ENCODE measurements at regions not wholly inside any gene's neighbourhood (a gene's known extent, or its start where the extent isn't known, plus 50 kb on each side); places are given as distances from the start of the nearest gene placed in this dataset.

DNA sequence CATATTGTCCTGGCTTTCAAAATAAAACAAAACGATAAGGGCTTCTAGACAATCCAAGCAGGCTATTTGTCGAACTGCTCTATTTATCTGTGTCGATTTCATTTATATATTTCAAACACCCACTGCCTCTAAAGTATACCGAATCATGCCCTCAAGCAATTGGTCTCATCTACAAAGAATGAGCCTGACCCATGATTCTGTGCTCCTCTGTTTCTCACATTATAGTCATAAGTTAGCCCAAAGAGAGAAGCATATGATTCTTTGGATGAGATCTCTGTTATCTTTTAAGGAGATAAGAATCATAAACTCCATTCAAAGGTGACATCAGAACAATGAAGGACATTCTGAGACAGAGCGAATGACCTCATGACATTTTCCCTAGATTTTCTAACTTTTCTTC, 191.1 kb downstream of the MAP2K6 start:
- no peak for DNase-seq

- DNase-seq = no peak
Observed at GRCh38 chr17:69606142-69606800, 191.8 kb downstream of the MAP2K6 start.

GRCh38 chr17:69607162-69607834, 192.8 kb downstream of the MAP2K6 start:
- peak; percentile 5 for DNase-seq

- DNase-seq = no peak
Observed at GRCh38 chr17:69608141-69608540, 193.6 kb downstream of the MAP2K6 start.

DNA sequence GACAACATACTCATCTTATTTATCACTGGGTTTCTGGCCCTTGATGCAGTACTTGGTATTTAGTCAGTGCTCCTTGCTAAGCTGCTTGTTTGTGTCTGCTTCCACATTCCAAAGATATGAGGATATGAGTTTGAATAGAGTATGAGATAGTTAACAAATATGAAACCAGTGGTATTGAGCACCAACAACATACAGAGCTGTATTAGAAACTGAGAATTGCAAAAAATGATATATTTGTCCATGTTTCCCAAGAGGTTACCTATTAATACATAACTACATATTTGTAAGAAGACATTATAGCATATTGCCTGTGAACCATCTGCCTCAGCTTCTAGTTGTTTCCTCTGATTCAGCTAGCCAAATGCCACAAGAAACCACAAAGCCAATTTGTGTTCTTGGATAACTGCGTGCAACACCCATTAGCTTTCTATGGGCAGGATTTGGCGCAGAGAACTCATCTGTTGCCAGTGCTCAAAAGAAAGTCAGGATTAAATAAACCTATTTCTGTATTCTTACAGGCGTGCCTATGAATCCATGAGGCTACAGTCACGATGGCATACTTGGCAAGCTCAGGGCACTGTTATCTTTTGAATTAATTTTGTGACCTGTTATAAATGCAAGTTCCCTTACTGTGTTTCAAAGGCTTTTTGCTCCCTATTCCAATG, 194.4 kb downstream of the MAP2K6 start:
- no peak for DNase-seq

- no peak for DNase-seq
Observed at GRCh38 chr17:69609473-69610305, 195.2 kb downstream of the MAP2K6 start.

DNA sequence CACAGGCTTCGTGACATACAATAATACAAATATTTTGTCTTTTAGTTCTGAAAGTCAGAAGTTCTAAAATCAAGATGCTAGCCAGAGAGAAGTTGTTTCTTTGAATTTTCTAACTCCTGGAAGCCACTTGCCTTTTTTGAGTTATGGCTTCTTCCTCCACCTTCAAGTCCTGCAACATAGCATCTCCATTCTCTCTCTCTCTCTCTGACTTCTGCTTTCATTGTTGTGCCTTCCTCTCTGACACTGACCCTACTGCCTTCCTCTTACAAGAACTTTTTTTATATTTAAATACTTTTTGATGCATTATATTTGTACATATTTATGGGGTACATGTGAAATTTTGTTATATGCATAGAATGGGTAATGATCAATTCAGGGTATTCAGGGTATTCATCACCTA, 205.9 kb downstream of the MAP2K6 start:
- no peak for DNase-seq

- no peak for DNase-seq
Observed at GRCh38 chr17:69625474-69625873, 211.0 kb downstream of the MAP2K6 start.

- no peak for DNase-seq
Observed at GRCh38 chr17:69630056-69630635, 215.6 kb downstream of the MAP2K6 start.

DNA sequence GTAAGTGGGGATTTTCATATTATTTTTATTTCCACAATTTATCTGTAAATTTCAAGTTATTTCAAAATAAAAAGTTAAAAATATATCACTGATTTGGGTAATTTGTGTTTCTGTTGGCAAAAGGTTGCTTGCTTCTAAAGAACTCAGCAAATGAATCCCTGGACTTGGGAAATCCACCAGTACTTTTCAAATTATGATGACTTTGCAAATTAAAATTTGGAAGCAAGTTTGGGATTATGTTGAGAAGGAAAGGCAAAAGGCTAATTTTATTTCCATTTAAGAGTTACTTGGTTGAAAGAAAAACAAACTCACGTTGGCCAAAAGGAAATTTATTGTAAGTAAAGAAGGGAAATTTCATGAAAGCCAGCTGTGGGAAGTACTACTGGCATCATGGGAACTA, 220.3 kb downstream of the MAP2K6 start:
- DNase-seq = no peak

DNA sequence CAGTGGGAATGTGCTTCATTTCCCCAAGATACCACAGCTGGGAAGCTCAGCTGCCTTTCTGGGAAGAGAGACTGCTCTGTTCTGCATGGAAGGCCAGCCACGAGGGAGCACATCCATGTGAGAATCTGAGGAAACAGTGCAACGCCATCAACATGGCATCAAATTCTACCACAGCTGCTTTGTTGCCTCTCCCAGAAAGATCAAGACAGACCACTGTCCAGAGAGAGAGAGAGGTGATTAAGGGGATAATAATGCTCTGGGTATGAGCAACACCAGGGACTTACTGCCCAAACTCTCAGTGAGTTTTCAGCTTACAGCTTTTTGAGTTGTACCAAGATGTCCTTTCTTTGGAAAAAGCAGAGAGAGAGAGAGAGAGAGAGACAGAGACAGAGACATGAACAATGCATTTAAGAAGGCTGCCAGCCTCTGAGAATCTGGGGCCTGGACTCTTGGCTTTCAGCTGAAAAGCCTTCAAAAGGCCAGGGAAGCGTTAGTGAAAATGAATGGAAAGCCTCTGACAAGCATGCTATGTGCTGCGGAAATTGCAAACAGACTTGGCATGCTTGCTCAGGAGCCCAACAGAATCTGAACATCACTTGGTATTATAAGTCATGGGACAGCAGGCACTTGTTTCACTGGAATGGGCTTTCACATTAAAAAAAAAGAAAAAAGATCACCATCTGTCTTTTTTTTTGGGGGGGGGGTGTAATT, 223.1 kb downstream of the MAP2K6 start:
- DNase-seq = no peak

- no peak for DNase-seq
Observed at GRCh38 chr17:69639096-69639495, 224.6 kb downstream of the MAP2K6 start.

- no peak for DNase-seq
Observed at GRCh38 chr17:69640073-69640472, 225.6 kb downstream of the MAP2K6 start.

DNA sequence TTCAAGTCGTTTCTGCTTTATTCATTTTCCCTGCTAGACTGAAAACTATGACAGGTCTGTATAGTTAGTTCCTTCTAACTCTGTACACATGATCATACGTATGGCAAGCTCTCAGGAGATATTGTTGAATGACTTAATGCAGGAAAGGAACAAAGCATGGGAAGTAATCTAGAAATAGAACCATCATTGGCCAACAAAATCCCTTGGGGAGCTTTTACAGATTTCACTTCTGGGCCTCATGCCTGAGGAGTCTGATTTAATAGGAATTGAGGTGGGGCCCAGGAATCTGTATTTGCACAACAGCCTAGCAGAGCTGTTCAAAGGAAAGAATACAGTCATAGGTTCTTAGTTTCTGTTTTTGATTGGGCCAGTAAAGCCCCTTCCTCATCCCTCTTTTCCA, 229.2 kb downstream of the MAP2K6 start:
- no peak for DNase-seq

DNA sequence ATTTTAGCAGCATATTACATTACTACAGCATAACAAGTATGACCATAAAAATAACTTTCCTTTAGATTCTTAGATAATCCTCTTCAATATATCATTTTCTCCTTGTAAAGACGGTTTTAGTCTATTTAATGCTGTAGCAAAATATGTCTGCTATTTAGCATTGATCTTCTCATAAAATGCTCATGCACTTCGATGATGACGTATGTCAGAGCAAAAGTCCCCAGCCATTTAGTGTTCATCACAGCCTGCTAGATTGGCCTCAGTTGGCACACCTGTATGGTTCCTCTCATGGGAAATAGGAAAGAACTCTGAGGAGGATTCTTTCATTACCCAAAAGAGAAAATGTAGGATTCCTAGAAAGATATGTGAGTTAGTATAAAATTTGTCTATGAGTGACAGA, 232.2 kb downstream of the MAP2K6 start:
- DNase-seq = no peak

- DNase-seq = no peak
Observed at GRCh38 chr17:69650881-69651280, 236.4 kb downstream of the MAP2K6 start.

- DNase-seq = no peak
Observed at GRCh38 chr17:69651921-69652320, 237.4 kb downstream of the MAP2K6 start.

DNA sequence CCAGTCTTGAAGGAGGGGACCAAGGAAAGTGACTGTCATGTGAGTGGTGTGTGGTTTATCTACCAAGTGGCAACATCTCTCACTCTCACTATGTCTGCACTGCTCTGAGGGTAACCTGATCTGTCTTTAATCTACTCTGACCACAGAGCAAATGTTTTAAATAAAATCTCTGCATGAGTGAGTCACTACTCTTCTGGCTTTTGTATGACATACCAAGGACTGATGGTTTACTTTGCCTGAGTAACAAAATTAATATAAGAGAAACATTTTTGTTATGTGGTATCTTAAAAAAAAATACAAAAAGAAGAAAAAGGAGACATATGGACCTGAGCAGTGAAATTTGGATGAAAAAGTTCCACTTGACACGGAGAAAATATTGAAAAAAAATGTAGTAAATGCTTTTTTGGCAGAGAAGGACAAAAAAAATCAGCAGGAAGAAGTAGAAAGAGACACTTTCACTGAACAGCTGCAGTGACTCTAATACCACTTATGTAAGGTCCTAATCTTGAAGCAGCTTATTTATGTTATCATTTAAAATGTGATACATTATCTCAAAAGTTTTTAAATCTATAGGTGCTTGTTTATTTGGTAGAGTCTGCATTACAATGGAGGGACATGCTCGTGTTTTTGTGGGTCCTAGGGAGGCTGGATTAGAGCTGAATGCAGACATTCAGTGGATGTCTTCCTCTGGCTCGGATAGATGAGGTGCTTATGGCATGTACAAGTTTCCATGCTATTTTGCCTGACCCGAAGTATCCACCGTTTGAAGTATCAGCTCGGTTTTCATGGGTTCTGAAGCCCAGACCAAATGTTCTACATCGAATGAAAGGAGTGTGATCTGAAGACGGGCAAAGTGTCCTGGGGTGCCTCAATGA, 240.7 kb downstream of the MAP2K6 start:
- DNase-seq = no peak

- DNase-seq = no peak
Observed at GRCh38 chr17:69655902-69656301, 241.4 kb downstream of the MAP2K6 start.

GRCh38 chr17:69669441-69670178, 255.1 kb downstream of the MAP2K6 start:
- no peak for DNase-seq

GRCh38 chr17:69672924-69673323, 258.4 kb downstream of the MAP2K6 start:
- DNase-seq = no peak

All from CD4-positive, alpha-beta T cell treated with Interleukin-21 for 1 hour (primary cell).